HepG2 (cell line): ENCODE measurements at regions not wholly inside any gene's neighbourhood (a gene's known extent, or its start where the extent isn't known, plus 50 kb on each side); places are given as distances from the start of the nearest gene placed in this dataset.

Experiments used
- ATAC-seq: fragments of 200-7000 bp; cut with Tn5 transposase; 3 replicates; pipeline ENCODE4 v1.9.1; 2020; ENCODE audit warnings: mild to moderate bottlenecking, moderate library complexity
- BruUV-seq: library from RNA; stranded (reverse); fragments of 400-500 nt; replicated peaks from 2 replicates; lab custom pipeline; 2021; lab: Mats Ljungman, UMichigan
- CTCF ChIA-PET: fragments of 300-600 bp; formaldehyde crosslinking; extraction: SDS; loops from one replicate; lab custom pipeline; 2021; ENCODE audit warnings: low total read pairs, inconsistent platforms, low intra/inter-chr PET ratio; lab: Yijun Ruan, JAX
- POLR2A ChIA-PET: fragments of 350-600 bp; sonication (Branson Sonifier 250); formaldehyde crosslinking; loops from one replicate; lab custom pipeline; 2020; ENCODE audit warnings: antibody characterized with exemption, inconsistent platforms; lab: Yijun Ruan, JAX
- DNase-seq: peaks from one replicate; pipeline ENCODE4 v3.0.0-alpha.2; 2015; ENCODE audit warnings: low spot score
- FAIRE-seq: peaks from 3 replicates; lab custom pipeline; 2011; peaks lifted over from hg19 to GRCh38; lab: Jason Lieb, UNC
- H2AFZ ChIP-seq: one replicate; pipeline ENCODE4 v1.6.1; 2011; ENCODE audit warnings: low read length, inconsistent platforms
- H3K27ac ChIP-seq: fragments of 300-600 bp; 3 replicates; pipeline ENCODE4 v1.8.0; 2011; ENCODE audit warnings: mixed run types, mild to moderate bottlenecking, mixed read lengths, low read length, inconsistent platforms; ENCODE audit not compliant: insufficient read depth; ENCODE audit errors: extremely low read length
- H3K27me3 ChIP-seq, 2 experiments: fragments of 200-600 bp in 1 of 2; 2 replicates in 1 of 2; 3 replicates in 1 of 2; pipeline versions ENCODE4 v1.6.0 to v1.8.0; 2011; ENCODE audit warnings: low read length in 2 of 2, mild to moderate bottlenecking in 2 of 2, moderate library complexity in 2 of 2, inconsistent platforms in 1 of 2; ENCODE audit not compliant: insufficient read depth in 2 of 2, control insufficient read depth in 1 of 2
- H3K36me3 ChIP-seq, 2 experiments: fragments of 200-600 bp in 1 of 2; replicated peaks in 1 of 2; 2 replicates in 1 of 2; 3 replicates in 1 of 2; pipeline versions ENCODE4 v1.5.1 to v1.8.0; 2011; ENCODE audit warnings: low read length in 2 of 2, inconsistent platforms in 1 of 2; ENCODE audit not compliant: insufficient read depth in 2 of 2, control insufficient read depth in 1 of 2
- H3K4me1 ChIP-seq: 2 replicates; pipeline ENCODE4 v1.5.1; 2012; ENCODE audit warnings: low read length, inconsistent platforms; ENCODE audit not compliant: insufficient read depth
- H3K4me2 ChIP-seq: 2 replicates; pipeline ENCODE4 v1.6.0; 2011; ENCODE audit warnings: low read depth, low read length, inconsistent platforms
- H3K4me3 ChIP-seq, 3 experiments: fragments of 200-600 bp in 1 of 3; sonication (generic), shearing (Covaris generic) in 1 of 3; replicated peaks in 1 of 3; 2 replicates each; pipeline ENCODE4 v1.5.1; 2011 to 2016; ENCODE audit warnings: low read length in 3 of 3, inconsistent platforms in 2 of 3, low read depth in 2 of 3, mild to moderate bottlenecking in 2 of 3, control low read depth in 1 of 3, mixed read lengths in 1 of 3; ENCODE audit not compliant: insufficient read depth in 1 of 3
- H3K79me2 ChIP-seq: one replicate; pipeline ENCODE4 v1.6.1; 2011; ENCODE audit warnings: low read length, inconsistent platforms; ENCODE audit not compliant: insufficient read depth
- H3K9ac ChIP-seq: 2 replicates; pipeline ENCODE4 v1.6.0; 2011; ENCODE audit warnings: mild to moderate bottlenecking, low read depth, low read length, inconsistent platforms; ENCODE audit not compliant: insufficient read depth
- H3K9me3 ChIP-seq: 2 replicates; pipeline ENCODE4 v1.5.1; 2012; ENCODE audit warnings: mild to moderate bottlenecking, low read length
- H4K20me1 ChIP-seq: 2 replicates; pipeline ENCODE4 v1.6.0; 2011; ENCODE audit warnings: inconsistent platforms, mild to moderate bottlenecking, low read length, moderate library complexity; ENCODE audit not compliant: insufficient read depth
- EEA1 ChIP-seq: sonication (generic); formaldehyde crosslinking; IDR thresholded peaks from 2 replicates; pipeline ENCODE4 v1.5.1; 2020; ENCODE audit warnings: mild to moderate bottlenecking, missing genetic modification reagents, borderline replicate concordance
- ETV6 ChIP-seq: sonication (generic); formaldehyde crosslinking; conservative IDR thresholded peaks from 2 replicates; pipeline ENCODE4 v1.4.0; 2020; ENCODE audit warnings: missing genetic modification reagents
- KDM3A ChIP-seq: IDR thresholded peaks from 2 replicates; pipeline ENCODE4 v1.6.1; 2018; ENCODE audit warnings: low read depth, missing compliant biosample characterization
- MTF1 ChIP-seq: sonication (generic); formaldehyde crosslinking; IDR thresholded peaks from 2 replicates; pipeline ENCODE4 v1.5.0; 2020; ENCODE audit warnings: missing genetic modification reagents
- NFE2L1 ChIP-seq: sonication (generic); formaldehyde crosslinking; IDR thresholded peaks from 2 replicates; pipeline ENCODE4 v1.4.0; 2020; ENCODE audit warnings: missing genetic modification reagents, mild to moderate bottlenecking, borderline replicate concordance
- PCBP2 ChIP-seq: fragments of 200-400 bp; formaldehyde crosslinking; optimal IDR thresholded peaks from 2 replicates; pipeline ENCODE3; 2018; ENCODE audit warnings: low read length, low read depth; ENCODE audit not compliant: poor library complexity, severe bottlenecking
- PHF8 ChIP-seq: sonication (generic); formaldehyde crosslinking; IDR thresholded peaks from 2 replicates; pipeline ENCODE4 v1.5.0; 2020; ENCODE audit warnings: missing genetic modification reagents
- SIX4 ChIP-seq: sonication (generic); formaldehyde crosslinking; IDR thresholded peaks from 2 replicates; pipeline ENCODE4 v1.4.0; 2020; ENCODE audit warnings: missing genetic modification reagents
- ZFP36 ChIP-seq: fragments of 150-350 bp; IDR thresholded peaks from 2 replicates; pipeline ENCODE4 v1.6.1; 2018; ENCODE audit warnings: borderline replicate concordance, low read length, low read depth; ENCODE audit not compliant: partially characterized antibody
- ZNF121 ChIP-seq: sonication (generic); formaldehyde crosslinking; IDR thresholded peaks from 2 replicates; pipeline ENCODE4 v1.5.0; 2020; ENCODE audit warnings: mild to moderate bottlenecking, missing genetic modification reagents
- ZNF235 ChIP-seq: sonication (generic); formaldehyde crosslinking; IDR thresholded peaks from 2 replicates; pipeline ENCODE4 v1.8.1; 2023; ENCODE audit warnings: mild to moderate bottlenecking, missing genetic modification reagents, borderline replicate concordance
- ZNF446 ChIP-seq: sonication (generic); formaldehyde crosslinking; IDR thresholded peaks from 2 replicates; pipeline ENCODE4 v1.5.0; 2020; ENCODE audit warnings: mild to moderate bottlenecking, missing genetic modification reagents
- ZNF501 ChIP-seq: sonication (generic); formaldehyde crosslinking; IDR thresholded peaks from 2 replicates; pipeline ENCODE4 v1.5.1; 2020; ENCODE audit warnings: mild to moderate bottlenecking, moderate library complexity, missing genetic modification reagents
- ZNF737 ChIP-seq: sonication (generic); formaldehyde crosslinking; IDR thresholded peaks from 2 replicates; pipeline ENCODE4 v1.5.0; 2020; ENCODE audit warnings: missing genetic modification reagents, mild to moderate bottlenecking, borderline replicate concordance
- ZNF766 ChIP-seq: sonication (generic); formaldehyde crosslinking; IDR thresholded peaks from 2 replicates; pipeline ENCODE4 v1.5.0; 2020; ENCODE audit warnings: missing genetic modification reagents, borderline replicate concordance
- ZSCAN21 ChIP-seq: sonication (generic); formaldehyde crosslinking; IDR thresholded peaks from 2 replicates; pipeline ENCODE4 v1.8.0; 2022; ENCODE audit warnings: mild to moderate bottlenecking, missing genetic modification reagents, moderate library complexity, borderline replicate concordance
- WGBS: methylation state at CpG from one replicate; pipeline ENCODE4 v1.1.6; 2017; ENCODE audit warnings: low lambda C conversion rate; 5-methylcytosine and 5-hydroxymethylcytosine counted together
- in situ Hi-C: cut with HindIII; loops from 2 replicates; pipeline ENCODE4 v1.10.0; 2017; ENCODE audit warnings: low pct_unique_long_range_greater_than_20kb; ENCODE audit not compliant: extremely low pct_ligation_motif_present
- intact Hi-C: fragments of 100-400 bp; cut with micrococcal nuclease; formaldehyde crosslinking; loops from one replicate; pipeline ENCODE4 v1.10.0; 2022; ENCODE audit not compliant: unreplicated experiment
- TF ChIP-seq, protein P1 (sequence below): sonication (generic); formaldehyde crosslinking; IDR thresholded peaks from 2 replicates; pipeline ENCODE4 v1.8.0; 2022; ENCODE audit warnings: mild to moderate bottlenecking, missing genetic modification reagents; ENCODE audit not compliant: insufficient replicate concordance

- Histone ChIP-seq H3K27me3 (no peaks in the 10 kb centered on the region), H3K79me2 (no peaks in the 10 kb centered on the region), H3K36me3 (no peaks in the 10 kb centered on the region), H3K9me3 (peaks cover 92% of the 10 kb centered on the region), H3K4me1 (no peaks in the 10 kb centered on the region), H3K9ac (no peak overlapping the region), H3K4me2 (no peak overlapping the region), H4K20me1 (no peaks in the 10 kb centered on the region), H3K27ac (no peak overlapping the region), H2AFZ (no peak overlapping the region), H3K4me3 (no peak overlapping the region)
- FAIRE-seq (no peak), DNase-seq (no peak), ATAC-seq (no peak)
- CTCF ChIA-PET, result no interaction called here
- BruUV-seq, result no TSS peak
- in situ Hi-C loops (no loop called here), intact Hi-C loops (no loop called here)
- 11% methylated on average over 1 of the region's 1 CpG for WGBS
- TF ChIP-seq NFE2L1 (CRISPR knock-in tag), result no peak
- POLR2A ChIA-PET, result no interaction called here
These were observed 850.2 kb upstream of the ADAMTS5 start for GRCh38 chr21:27817074-27817473.

DNA sequence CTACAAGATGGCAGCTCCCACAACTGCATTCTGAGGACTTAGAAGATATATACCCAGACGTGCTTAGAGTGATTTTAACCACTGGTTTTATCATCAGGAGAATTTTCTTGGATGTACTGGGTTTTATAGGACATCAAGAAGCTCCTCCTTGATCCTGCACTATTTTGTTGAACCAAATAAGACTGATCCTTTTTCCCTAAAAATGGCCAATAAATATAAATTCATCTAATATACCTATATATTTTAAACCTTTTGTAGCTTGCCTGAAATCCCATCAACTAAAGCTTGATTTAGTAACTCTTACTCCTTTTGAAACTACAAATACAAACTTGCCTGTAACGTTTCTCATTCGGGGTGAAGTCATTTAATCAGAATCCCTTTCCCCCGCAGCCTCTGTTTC, 849.4 kb upstream of the ADAMTS5 start:
- FAIRE-seq, result no peak
- intact Hi-C loops, result no loop called here
- no peaks in the 10 kb centered on the region for H3K27me3 ChIP-seq
- no peaks in the 10 kb centered on the region for H3K79me2 ChIP-seq
- TF ChIP-seq ZSCAN21 (CRISPR knock-in tag) (no peak), ZNF766 (CRISPR knock-in tag) (no peak), ZNF121 (CRISPR knock-in tag) (no peak), ZNF235 (no peak), EEA1 (CRISPR knock-in tag) (no peak), ZNF501 (CRISPR knock-in tag) (no peak), SIX4 (CRISPR knock-in tag) (no peak), PHF8 (CRISPR knock-in tag) (no peak), ZNF446 (CRISPR knock-in tag) (no peak), ZNF737 (CRISPR knock-in tag) (no peak), ZFP36 (no peak), ETV6 (CRISPR knock-in tag) (no peak), PCBP2 (no peak), MTF1 (no peak), KDM3A (CRISPR knock-in tag) (no peak)
- TF ChIP-seq, protein P1, sequence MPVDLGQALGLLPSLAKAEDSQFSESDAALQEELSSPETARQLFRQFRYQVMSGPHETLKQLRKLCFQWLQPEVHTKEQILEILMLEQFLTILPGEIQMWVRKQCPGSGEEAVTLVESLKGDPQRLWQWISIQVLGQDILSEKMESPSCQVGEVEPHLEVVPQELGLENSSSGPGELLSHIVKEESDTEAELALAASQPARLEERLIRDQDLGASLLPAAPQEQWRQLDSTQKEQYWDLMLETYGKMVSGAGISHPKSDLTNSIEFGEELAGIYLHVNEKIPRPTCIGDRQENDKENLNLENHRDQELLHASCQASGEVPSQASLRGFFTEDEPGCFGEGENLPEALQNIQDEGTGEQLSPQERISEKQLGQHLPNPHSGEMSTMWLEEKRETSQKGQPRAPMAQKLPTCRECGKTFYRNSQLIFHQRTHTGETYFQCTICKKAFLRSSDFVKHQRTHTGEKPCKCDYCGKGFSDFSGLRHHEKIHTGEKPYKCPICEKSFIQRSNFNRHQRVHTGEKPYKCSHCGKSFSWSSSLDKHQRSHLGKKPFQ (CRISPR knock-in tag), result no peak
- in situ Hi-C loops, result no loop called here
- no peaks in the 10 kb centered on the region for H3K4me1 ChIP-seq
- no peak overlapping the region for H3K4me2 ChIP-seq
- 20% methylated on average over 4 of the region's 4 CpGs for WGBS
- H3K36me3 ChIP-seq, result no peaks in the 10 kb centered on the region
- ChIA-PET POLR2A (no interaction called here), CTCF (no interaction called here)
- no peak for ATAC-seq
- no peaks in the 10 kb centered on the region for H4K20me1 ChIP-seq
- no peak overlapping the region for H3K9ac ChIP-seq
- DNase-seq, result no peak
- peaks cover 92% of the 10 kb centered on the region for H3K9me3 ChIP-seq
- H3K27ac ChIP-seq, result no peak overlapping the region
- no peak overlapping the region for H3K4me3 ChIP-seq
- BruUV-seq, result no TSS peak
- no peak overlapping the region for H2AFZ ChIP-seq
